Hematopoietic multipotent progenitor cell treated with erythropoietin and hydrocortisone succinate and interleukin-3 and kit ligand, for 8 days (in vitro differentiated cells): ENCODE measurements at regions not wholly inside any gene's neighbourhood (a gene's known extent, or its start where the extent isn't known, plus 50 kb on each side); places are given as distances from the start of the nearest gene placed in this dataset.

Source experiments
- DNase-seq: peaks from one replicate; pipeline ENCODE4 v3.0.0-alpha.2; 2015

- DNase-seq = no peak
Measured at GRCh38 chr5:68490406-68490805, 274.9 kb downstream of the PIK3R1 start.

DNA sequence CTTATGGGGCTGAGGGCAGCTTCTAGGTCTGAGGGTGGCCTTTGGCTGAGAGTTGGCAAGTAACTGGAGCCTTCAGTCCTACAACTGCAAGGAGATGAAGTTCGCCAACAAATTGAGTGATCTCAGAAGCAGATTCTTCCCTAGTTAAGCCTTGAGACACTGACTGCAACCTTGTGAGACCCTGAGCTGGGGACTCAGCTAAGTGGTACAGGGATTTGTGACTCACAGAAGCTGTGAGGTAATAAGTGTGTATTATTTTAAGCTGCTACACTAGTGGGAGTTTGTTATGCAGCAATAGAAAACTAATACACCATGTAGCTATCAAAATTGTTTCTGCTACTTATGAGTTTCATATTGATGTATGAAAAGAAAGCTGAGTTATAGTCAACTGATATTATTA, 279.2 kb downstream of the PIK3R1 start:
- no peak for DNase-seq

- DNase-seq = no peak
Measured at GRCh38 chr5:68499987-68500386, 284.4 kb downstream of the PIK3R1 start.

DNA sequence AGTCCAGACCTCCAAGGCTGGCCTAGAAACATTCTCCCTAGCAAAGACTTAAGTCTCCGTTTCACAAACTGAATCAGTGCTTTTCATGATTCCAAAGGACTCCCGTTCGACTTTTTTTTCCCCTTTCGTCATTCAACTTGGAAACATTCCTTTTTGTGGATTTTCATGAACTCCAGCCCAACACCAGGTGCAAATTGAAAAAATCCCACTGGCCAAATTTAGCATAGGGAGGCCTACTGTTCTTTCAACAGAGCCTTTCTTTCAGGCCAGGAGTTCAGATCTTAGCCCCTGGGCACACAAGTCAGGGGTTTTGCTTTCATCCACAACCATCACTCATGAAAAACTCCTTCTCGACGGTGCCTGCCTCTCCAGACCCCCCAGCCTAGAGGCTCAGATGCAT, 285.3 kb downstream of the PIK3R1 start:
- no peak for DNase-seq

GRCh38 chr5:68502531-68502930, 287.0 kb downstream of the PIK3R1 start:
- DNase-seq = no peak

DNA sequence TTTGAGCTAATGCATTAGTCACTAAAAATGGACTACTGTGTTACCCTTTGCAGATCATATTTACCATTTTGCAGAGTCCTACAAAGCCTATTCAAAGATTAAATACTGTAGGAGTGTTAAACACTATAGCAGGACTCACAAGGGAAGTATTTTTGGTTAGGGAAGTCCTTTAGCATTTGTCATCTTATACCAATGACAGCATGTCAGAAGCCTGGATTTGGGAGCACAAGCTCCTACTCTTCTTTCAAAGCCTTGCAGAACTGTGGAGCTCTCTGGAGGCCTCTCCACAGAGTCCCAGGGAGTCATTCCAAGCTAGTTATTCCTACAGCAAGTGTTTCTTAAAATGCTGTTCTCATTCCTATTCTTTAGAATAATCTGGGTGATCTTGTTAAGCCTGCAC, 288.8 kb downstream of the PIK3R1 start:
- DNase-seq = no peak

DNA sequence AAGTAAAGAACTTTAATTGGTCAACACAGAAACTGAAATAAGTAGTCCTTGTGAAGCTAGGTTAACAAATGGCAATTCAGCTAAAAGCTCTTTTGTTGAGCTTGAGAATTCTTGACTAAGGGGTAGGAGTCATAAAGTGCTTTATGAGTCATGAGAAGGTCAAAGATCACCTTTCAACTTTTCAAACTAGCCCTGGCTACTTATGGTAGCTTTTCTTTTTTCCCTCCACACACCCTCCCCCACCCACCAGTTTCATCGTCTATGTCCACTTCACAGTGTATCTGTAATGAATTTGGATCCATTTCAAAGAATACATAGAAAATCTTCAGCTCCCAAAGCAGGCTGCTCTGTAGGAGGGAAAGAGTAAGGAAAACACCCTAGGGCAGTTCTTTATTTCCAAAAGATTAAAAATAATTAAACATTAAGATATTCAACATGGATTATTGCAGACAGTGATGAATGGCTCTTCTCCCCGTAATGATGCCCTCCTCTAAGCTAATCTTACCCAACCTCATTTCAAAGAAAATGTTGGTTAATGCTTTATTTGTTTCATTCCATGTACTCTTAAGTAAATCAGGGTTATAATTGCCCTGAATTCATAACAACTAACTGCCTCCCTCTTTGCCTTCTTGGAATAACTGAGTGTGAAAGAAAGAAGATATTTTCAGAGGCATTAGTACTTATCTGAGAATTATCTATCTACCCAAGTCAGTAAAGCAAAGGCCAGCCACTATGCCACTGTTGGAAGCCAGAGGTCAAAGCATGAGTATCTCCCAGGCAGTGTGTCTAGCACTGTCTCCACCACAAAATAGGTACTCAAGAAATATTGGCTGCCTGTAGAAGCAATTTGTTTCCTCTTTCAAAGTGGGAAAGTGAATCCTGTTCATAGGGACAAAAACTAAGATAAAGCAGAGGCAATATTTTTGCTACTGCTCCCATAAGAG, 290.6 kb downstream of the PIK3R1 start:
- DNase-seq = no peak

- no peak for DNase-seq
Measured at GRCh38 chr5:68515514-68515913, 300.0 kb downstream of the PIK3R1 start.

- no peak for DNase-seq
Measured at GRCh38 chr5:68518286-68518685, 302.7 kb downstream of the PIK3R1 start.

GRCh38 chr5:68519143-68519542, 303.6 kb downstream of the PIK3R1 start:
- no peak for DNase-seq

GRCh38 chr5:68521776-68522175, 306.2 kb downstream of the PIK3R1 start:
- DNase-seq = no peak

DNA sequence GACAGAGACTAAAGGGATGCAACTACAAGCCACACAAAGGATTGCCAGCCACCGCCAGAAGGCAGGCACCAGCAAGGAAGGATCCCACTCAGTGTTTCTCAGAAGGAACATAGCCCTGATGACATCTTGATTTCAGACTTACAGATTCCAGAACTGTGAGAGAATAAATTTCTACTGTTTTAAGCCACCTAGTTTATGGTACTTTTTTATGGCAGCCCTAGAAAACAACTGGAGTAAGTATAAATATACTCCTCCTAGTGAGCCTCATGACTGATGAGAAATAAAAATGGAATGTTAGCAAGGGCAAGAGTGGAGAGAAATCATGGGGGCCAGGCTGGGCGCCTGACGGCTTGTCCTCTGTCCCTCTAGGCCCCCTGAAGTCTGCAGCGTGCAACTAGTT, 307.3 kb downstream of the PIK3R1 start:
- DNase-seq = no peak

DNA sequence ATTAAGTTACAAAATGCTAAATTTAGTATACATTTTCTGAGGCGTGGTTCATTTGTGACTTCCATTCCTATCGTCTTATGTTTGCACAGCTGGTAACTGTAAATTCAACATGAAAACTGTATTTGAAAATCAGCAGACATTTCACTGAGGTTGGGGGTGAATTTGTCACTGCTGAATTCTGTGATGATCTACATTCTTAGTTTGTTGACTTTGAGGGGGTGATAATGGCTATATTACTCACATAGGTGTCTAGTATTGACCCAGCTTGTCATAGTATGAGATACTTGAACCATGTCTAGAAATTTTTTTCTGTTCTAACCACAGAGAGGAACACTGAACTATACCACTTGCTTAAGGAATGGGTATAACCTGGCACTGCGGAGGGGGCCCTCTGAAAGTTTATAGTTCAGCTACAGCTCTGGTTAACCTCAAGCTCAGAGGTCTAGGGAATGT, 313.3 kb downstream of the PIK3R1 start:
- no peak for DNase-seq

GRCh38 chr5:68529581-68529980, 314.0 kb downstream of the PIK3R1 start:
- no peak for DNase-seq

GRCh38 chr5:68531970-68532369, 316.4 kb downstream of the PIK3R1 start:
- DNase-seq = no peak

- no peak for DNase-seq
Measured at GRCh38 chr5:68533051-68533450, 317.5 kb downstream of the PIK3R1 start.

GRCh38 chr5:68533571-68534084, 318.1 kb downstream of the PIK3R1 start:
- no peak for DNase-seq

DNA sequence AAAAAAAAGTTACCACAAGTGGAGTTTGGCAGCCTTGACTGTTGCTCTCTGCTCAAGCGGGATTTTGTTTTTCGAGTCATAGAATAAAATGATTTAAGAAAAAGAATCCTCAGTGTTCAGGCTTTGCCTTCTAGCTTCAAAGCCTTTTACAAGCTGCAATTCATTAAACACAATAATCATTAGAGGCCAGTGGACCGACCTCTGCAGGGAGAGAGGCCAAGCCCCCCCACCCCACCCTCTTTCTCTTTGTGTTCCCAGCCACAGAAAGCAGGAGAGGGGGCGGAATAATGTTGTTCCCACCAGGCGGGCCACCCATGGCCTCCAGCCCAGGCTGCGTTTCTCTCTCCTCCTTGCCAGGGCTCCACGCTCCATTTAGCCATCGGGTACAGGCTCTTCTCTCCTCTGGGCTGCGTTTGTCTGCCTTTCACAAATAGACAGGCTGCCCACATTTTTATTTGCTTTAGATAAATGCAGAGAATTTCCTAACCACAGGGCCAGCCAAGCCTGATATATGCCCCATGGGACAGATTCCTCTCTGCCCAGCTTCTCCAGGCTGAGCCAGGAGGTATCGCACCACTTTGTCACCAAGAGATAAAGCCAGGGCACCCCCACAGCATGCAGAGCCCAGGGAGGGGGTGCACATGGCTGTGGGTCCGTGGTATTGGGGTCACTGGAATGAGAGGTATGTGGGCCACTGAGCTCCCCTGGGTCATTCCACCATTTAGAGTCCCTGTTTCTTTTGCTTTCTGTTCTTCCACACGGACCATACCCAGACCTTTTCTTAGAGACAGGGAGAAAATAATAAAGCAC, 318.8 kb downstream of the PIK3R1 start:
- DNase-seq = no peak

GRCh38 chr5:68534956-68535520, 319.5 kb downstream of the PIK3R1 start:
- no peak for DNase-seq

GRCh38 chr5:68538814-68539420, 323.4 kb downstream of the PIK3R1 start:
- no peak for DNase-seq

- no peak for DNase-seq
Measured at GRCh38 chr5:68540798-68541590, 325.4 kb downstream of the PIK3R1 start.

- DNase-seq = no peak
Measured at GRCh38 chr5:68542207-68542606, 326.7 kb downstream of the PIK3R1 start.
